ENCODE measurements at regions not wholly inside any gene's neighbourhood (a gene's known extent, or its start where the extent isn't known, plus 50 kb on each side); places are given as distances from the start of the nearest gene placed in this dataset.
"Not testable (repeated sequence)": the region's sequence is repeated elsewhere in the genome, so short reads cannot be mapped to it uniquely, and the experiment has no call there.

- DNase-seq: peak; percentile 70
These were observed 296.6 kb downstream of the PTPRC start for GRCh38 chr1:198935306-198935921.

GRCh38 chr1:198936371-198937083 is 297.7 kb downstream of the PTPRC start:
- no peak for DNase-seq

GRCh38 chr1:198937231-198938031 is 298.6 kb downstream of the PTPRC start:
- peak; percentile 22 for DNase-seq

DNA sequence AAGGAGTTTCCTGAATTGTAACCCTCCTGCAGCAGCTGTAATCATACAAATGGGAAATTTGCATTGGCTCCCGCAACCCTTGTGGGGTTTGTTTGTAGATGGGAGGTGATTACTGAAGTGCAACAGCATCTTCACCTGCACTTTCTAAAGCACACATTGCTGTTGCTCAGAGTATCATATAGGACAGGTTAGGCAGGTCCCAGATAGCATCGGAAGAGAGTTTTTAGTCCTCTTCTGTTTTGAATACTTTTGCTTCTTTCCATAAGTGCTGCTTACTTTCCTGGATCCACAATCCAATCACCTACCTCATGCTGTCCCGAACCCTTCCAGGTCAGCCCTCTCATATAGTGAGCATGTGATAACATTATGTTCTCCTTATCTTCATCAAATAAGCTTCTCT is 300.4 kb downstream of the PTPRC start:
- no peak for DNase-seq

- DNase-seq: no peak
These were observed 301.1 kb downstream of the PTPRC start for GRCh38 chr1:198939956-198940355.

DNA sequence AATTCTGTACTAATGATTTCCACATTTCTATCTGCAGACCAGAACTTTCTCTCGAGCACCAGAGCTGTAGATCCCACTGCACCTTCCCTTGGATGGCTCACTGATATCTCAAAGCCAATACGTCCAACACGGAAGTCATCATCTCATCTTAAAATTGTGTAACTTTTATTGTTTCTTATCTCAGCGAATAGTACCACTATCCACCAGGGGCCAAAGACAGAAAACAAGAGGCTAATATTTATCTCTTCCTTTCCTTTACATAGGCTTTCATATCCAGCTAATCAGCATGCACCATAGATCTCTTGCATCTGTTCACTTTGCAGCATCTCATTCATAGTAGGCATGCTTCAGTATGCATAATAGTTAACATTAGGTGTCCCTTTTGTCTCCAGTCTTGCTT is 303.6 kb downstream of the PTPRC start:
- DNase-seq: no peak

- DNase-seq: no peak
These were observed 304.8 kb downstream of the PTPRC start for GRCh38 chr1:198943484-198944187.

GRCh38 chr1:198947456-198947855 is 308.6 kb downstream of the PTPRC start:
- DNase-seq: no peak

GRCh38 chr1:198948895-198949659 is 310.2 kb downstream of the PTPRC start:
- no peak for DNase-seq

DNA sequence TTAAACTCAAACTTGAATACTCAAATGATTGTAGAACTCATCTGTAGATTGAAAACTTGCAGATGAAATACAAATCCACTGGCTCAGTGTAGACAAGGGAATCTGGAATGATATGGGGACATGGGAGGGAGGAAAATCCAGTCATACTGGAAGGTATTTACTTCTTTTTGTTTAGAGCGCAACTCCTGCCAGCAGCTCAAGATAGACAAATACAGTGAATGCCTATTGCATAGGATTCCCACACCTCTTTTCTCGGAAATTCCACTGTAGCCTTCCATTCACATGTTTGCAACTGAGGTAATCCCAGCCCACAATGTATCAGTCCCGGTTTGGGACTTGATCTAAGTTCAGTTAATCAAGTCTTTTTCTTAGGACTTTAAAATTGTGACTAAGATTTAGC is 311.2 kb downstream of the PTPRC start:
- no peak for DNase-seq

DNA sequence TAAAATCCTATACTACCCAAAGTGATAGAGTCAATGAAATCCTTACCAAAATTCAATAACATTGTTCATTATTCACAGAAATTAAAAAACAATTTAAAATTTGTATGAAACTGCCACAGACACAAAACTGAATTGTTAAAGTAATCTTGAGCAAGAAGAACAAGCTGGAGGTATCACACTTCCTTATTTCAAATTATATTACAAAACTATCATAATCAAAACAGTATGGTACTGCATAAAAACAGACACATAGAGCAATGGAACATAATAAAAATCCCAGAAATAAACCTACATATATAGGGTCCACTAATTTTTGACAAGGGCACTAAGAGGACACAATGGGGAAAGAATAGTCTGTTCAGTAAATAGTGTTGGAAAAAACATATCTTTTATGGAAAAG is 316.2 kb downstream of the PTPRC start:
- DNase-seq: no peak

- no peak for DNase-seq
These were observed 318.2 kb downstream of the PTPRC start for GRCh38 chr1:198957044-198957443.

DNA sequence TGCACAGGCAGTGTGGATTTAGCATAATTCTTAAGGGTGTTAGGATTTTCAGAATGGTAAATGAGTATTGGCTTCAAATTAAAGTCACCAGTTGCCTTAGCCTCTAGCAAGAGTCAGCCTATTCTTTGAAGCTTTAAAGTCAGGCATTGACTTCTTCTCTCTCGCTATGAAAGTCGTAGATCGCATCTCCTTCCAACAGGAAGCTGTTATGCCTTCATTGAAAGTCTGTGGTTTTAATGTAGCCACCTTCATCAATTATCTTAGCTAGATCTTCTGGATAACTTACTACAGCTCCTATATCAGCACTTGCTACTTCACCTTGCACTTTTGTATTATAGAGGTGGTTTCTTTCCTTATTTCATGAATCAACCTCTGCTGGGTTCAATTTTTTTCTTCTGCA is 320.2 kb downstream of the PTPRC start:
- no peak for DNase-seq

DNA sequence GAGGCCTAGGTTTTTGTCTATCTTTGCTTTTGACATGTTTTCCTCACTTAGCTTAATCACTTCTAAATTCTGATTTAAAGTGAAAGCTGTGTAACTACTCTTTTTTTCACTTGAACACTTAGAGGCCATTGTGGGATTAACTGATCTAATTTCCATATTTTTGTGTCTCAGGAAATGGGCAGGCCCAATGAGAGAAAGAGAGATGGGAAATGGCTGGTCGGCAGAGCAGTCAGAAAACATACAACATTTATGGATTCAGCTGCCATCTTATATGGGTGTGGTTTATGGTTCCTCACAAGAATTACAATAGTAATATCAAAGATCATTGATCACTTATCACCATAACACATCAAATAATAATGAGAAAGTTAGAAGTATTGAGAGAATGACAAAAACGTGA is 320.8 kb downstream of the PTPRC start:
- DNase-seq: no peak

DNA sequence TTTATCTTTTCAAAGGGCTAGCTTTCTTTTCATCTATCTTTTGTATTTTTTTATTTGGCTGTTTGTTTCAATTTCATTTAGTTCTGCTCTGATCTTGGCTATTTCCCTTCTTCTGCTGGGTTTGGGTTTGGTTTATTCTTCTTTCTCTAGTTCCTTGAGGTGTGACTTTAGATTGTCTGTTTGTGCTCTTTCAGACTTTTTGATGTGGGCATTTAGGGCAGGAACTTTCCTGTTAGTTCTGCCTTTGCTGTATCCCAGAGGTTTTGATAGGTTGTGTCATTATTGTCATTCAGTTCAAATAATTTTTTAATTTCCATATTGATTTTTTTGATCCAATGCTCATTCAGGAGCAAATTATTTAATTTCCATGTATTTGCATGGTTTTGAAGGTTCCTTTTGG is 325.0 kb downstream of the PTPRC start:
- not testable (repeated sequence) for DNase-seq

GRCh38 chr1:198966519-198966918 is 327.7 kb downstream of the PTPRC start:
- DNase-seq: no peak

DNA sequence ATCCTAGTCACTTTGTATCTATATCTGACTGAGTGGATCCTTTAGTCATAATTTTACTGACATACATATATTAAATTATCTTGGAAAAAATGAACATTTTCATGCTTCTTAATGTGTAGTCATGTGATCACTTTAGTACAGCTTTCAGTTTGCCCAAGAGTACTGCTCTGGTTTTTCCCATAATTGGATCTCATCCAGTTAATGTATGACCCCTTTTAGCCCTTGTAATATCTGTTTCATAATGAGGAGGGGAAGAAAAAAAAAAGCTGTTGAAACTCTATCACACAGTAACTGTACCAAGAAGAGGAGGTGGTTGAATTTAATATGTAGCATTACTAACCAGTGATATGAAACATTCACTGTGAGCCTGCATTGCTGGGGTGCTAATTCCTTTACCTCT is 328.7 kb downstream of the PTPRC start:
- no peak for DNase-seq

DNA sequence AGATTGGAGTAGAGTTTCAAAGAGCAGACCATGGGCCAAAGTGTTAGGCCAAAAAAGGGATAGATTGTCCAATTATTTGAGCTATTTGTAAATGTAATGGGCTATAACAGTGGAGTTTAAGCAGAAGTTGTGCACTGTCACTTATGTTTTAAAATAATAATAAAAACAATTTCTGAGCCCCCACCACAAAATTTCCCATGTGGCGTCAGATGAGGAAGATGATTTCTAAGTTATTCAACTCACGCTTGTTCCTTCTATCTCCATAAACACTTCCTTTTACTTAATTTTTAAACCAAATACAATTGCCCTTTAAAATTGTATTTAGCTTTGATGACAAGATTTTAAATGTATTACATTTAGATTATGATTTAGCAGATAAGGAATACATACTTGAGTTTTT is 330.0 kb downstream of the PTPRC start:
- DNase-seq: no peak

DNA sequence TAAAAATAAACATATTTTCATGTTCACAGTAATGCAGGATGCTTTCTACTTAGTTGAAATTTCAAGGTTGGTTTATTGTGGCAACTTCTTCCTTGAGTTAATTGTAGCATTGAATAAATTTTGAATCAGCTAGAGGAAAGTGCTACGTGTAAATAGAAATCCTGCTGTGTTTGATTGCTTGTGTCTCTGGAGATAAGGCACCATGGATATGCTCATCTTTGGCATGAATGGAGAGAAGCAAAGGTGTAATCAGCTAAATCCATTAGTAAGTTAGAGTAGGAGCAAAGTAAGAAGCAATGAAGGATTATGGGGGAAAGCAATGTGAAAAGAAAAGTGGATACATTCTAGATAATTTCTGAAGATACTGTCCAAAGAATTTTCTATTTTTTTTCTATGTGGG is 331.1 kb downstream of the PTPRC start:
- DNase-seq: no peak

GRCh38 chr1:198970916-198971315 is 332.1 kb downstream of the PTPRC start:
- no peak for DNase-seq

- no peak for DNase-seq
These were observed 339.1 kb downstream of the PTPRC start for GRCh38 chr1:198977909-198978308.

GRCh38 chr1:198978523-198978922 is 339.7 kb downstream of the PTPRC start:
- no peak for DNase-seq

- no peak for DNase-seq
These were observed 347.2 kb downstream of the PTPRC start for GRCh38 chr1:198986036-198986435.

Measured in activated naive CD4-positive, alpha-beta T cell treated with anti-CD3 and anti-CD28 coated beads, Interleukin-2, amount 50 U/mL, for 16 hours (primary cell).